Stomach (tissue), 8 donors: ENCODE measurements at regions not wholly inside any gene's neighbourhood (a gene's known extent, or its start where the extent isn't known, plus 50 kb on each side); places are given as distances from the start of the nearest gene placed in this dataset.

Experiments used
- DNase-seq, 2 donors: peaks; one replicate each; pipeline versions ENCODE4 v3.0.0 to v3.0.0-alpha.2; 2013 to 2019
- H3K27ac ChIP-seq, 5 donors: fragments of 200-600 bp in 4 of 5; sonication (generic) in 4 of 5; one replicate each; pipeline ENCODE4 v1.5.1; 2013 to 2019; ENCODE audit warnings: mild to moderate bottlenecking in 1 of 5, moderate library complexity in 1 of 5
- H3K27me3 ChIP-seq, 3 donors: fragments of 200-600 bp; sonication (generic); one replicate each; pipeline ENCODE4 v1.5.1; 2017 to 2019; ENCODE audit warnings: mixed run types in 1 of 3
- H3K36me3 ChIP-seq, 4 donors: fragments of 200-600 bp; sonication (generic); 1 replicate in 3 of 4; 2 replicates in 1 of 4; pipeline ENCODE4 v1.5.1; 2016 to 2019
- H3K4me1 ChIP-seq, 4 donors: fragments of 200-600 bp; sonication (generic); one replicate each; pipeline ENCODE4 v1.5.1; 2016 to 2019
- H3K4me3 ChIP-seq, 4 donors: fragments of 200-600 bp; sonication (generic) in 3 of 4; one replicate each; pipeline ENCODE4 v1.5.1; 2016 to 2019; ENCODE audit warnings: mild to moderate bottlenecking in 1 of 4
- H3K9me3 ChIP-seq, 4 donors: fragments of 200-600 bp; sonication (generic); one replicate each; pipeline ENCODE4 v1.5.1; 2016 to 2019
- CTCF ChIP-seq, 7 experiments: fragments of 450-650 bp in 4 of 7; fragments of 200-600 bp in 3 of 7; sonication (generic) in 3 of 7; IDR thresholded peaks; one replicate each; pipeline ENCODE4 v1.5.1; 2016 to 2019; ENCODE audit warnings: antibody characterized with exemption in 7 of 7, control low read depth in 2 of 7, mild to moderate bottlenecking in 1 of 7
- EP300 ChIP-seq: sonication (generic); formaldehyde crosslinking; IDR thresholded peaks from one replicate; pipeline ENCODE4 v1.6.1; 2017; ENCODE audit warnings: antibody characterized with exemption
- POLR2A ChIP-seq, 4 donors: fragments of 450-650 bp; IDR thresholded peaks; one replicate each; pipeline ENCODE4 v1.6.1; 2016; ENCODE audit warnings: antibody characterized with exemption in 4 of 4, control low read depth in 2 of 4, mild to moderate bottlenecking in 1 of 4, moderate library complexity in 1 of 4
- POLR2AphosphoS5 ChIP-seq, 3 donors: sonication (generic); formaldehyde crosslinking; IDR thresholded peaks; one replicate each; pipeline ENCODE4 v1.6.1; 2016; ENCODE audit warnings: antibody characterized with exemption in 3 of 3
- WGBS, 5 donors: extraction: QIAGEN DNeasy Blood & Tissue Kit in 3 of 5; methylation state at CpG; one replicate each; pipeline versions ENCODE4 v1.1.5 to v1.1.7; 2013 to 2018; 5-methylcytosine and 5-hydroxymethylcytosine counted together
- intact Hi-C: fragments of 100-400 bp; cut with DNase I; formaldehyde crosslinking; loops from one replicate; pipeline ENCODE4 v1.15.1; 2023; ENCODE audit warnings: low total_unique reads
- donor health status: healthy with polysubstance abuse.
- donor health status: Bipolar disorder and iron deficiency.
- donor health status: healthy.

- no peaks in the 10 kb centered on the region for H3K27me3 ChIP-seq
- no peak for TF ChIP-seq CTCF (IDR thresholded peaks at IDR 0.05)
Measured at GRCh38 chr2:83168377-83168776, 1290.7 kb downstream of the SUCLG1 start.

GRCh38 chr2:83162421-83162820 lies 1296.7 kb downstream of the SUCLG1 start:
- 91 to 98% (median 92%) methylated on average over 3 of the region's 3 CpGs for WGBS, 5 donors
- Histone ChIP-seq H3K27me3 (no peaks in the 10 kb centered on the region), H3K9me3 (no peaks in the 10 kb centered on the region), H3K36me3 (no peaks in the 10 kb centered on the region), H3K4me3 (no peak overlapping the region), H3K4me1 (no peaks in the 10 kb centered on the region), H3K27ac (no peak overlapping the region)
- intact Hi-C loops, result no loop called here
- no peak for DNase-seq
- no peak for TF ChIP-seq CTCF (IDR thresholded peaks at IDR 0.05)
- TF ChIP-seq EP300, result no peak
- no peak for TF ChIP-seq POLR2AphosphoS5 (IDR thresholded peaks at IDR 0.05)
- no peak for TF ChIP-seq POLR2A (IDR thresholded peaks at IDR 0.05)

More at GRCh38 chr2:83168377-83168776, 1290.7 kb downstream of the SUCLG1 start:
- Histone ChIP-seq H3K9me3 (no peaks in the 10 kb centered on the region), H3K4me1 (no peaks in the 10 kb centered on the region), H3K27ac (no peak overlapping the region), H3K36me3 (no peaks in the 10 kb centered on the region), H3K4me3 (no peak overlapping the region)
- DNase-seq, result no peak
- intact Hi-C loops, result no loop called here
- WGBS, 5 donors, result 79 to 86% (median 81%) methylated on average over 2 of the region's 2 CpGs

- Histone ChIP-seq H3K27me3 (no peaks in the 10 kb centered on the region), H3K27ac (no peak overlapping the region), H3K36me3 (no peaks in the 10 kb centered on the region), H3K4me3 (no peak overlapping the region), H3K9me3 (no peaks in the 10 kb centered on the region), H3K4me1 (no peaks in the 10 kb centered on the region)
- 78 to 87% (median 84%) methylated on average over 3 of the region's 3 CpGs for WGBS, 5 donors
- DNase-seq, result no peak
- TF ChIP-seq CTCF (IDR thresholded peaks at IDR 0.05) (no peak), POLR2A (IDR thresholded peaks at IDR 0.05) (no peak), POLR2AphosphoS5 (IDR thresholded peaks at IDR 0.05) (no peak), EP300 (no peak)
- intact Hi-C loops, result no loop called here
Measured at GRCh38 chr2:83160571-83160970, 1298.5 kb downstream of the SUCLG1 start.

GRCh38 chr2:83155826-83156225 lies 1303.3 kb downstream of the SUCLG1 start:
- no peak overlapping the region for H3K4me3 ChIP-seq
- no peaks in the 10 kb centered on the region for H3K27me3 ChIP-seq
- no peaks in the 10 kb centered on the region for H3K9me3 ChIP-seq
- intact Hi-C loops, result no loop called here
- H3K4me1 ChIP-seq, result peaks cover 0 to 4% (median 0%) of the 10 kb centered on the region in 4 donors
- no peak for DNase-seq
- no peak overlapping the region for H3K27ac ChIP-seq
- WGBS, 5 donors, result 90 to 94% (median 93%) methylated on average over 8 of the region's 8 CpGs
- TF ChIP-seq EP300 (no peak), POLR2AphosphoS5 (IDR thresholded peaks at IDR 0.05) (no peak), POLR2A (IDR thresholded peaks at IDR 0.05) (no peak), CTCF (IDR thresholded peaks at IDR 0.05) (no peak)
- no peaks in the 10 kb centered on the region for H3K36me3 ChIP-seq
